DMS 273 treated with DMSO at 0.1 percent for 48 hours (cell line): ENCODE measurements at regions not wholly inside any gene's neighbourhood (a gene's known extent, or its start where the extent isn't known, plus 50 kb on each side); places are given as distances from the start of the nearest gene placed in this dataset.
A peak's percentile ranks its signal among the peaks of the same experiment; 100 is the strongest.

Source experiments
- DNase-seq: peaks from one replicate; lab custom pipeline; 2025; lab: John Stamatoyannopoulos, UW

DNA sequence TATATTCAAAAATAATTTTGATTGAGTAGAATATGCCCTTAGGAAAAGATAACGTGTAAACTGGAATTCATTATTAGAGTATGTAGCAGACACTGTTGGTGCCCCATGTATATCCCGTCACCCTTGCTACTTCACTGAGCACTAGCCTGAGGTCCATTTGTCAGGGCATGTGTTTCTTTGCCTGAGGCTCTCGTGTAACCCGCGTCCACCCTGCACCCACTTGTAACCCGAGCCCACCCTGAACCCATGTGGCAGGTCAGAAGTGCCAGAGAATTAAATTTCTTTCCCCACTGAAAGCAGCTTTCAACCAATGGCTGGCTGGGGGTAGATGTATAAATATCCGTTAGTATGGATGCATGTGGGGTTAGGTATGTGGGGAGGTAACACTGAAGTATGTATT lies 474.2 kb upstream of the ZNF385D start:
- no peak for DNase-seq

DNA sequence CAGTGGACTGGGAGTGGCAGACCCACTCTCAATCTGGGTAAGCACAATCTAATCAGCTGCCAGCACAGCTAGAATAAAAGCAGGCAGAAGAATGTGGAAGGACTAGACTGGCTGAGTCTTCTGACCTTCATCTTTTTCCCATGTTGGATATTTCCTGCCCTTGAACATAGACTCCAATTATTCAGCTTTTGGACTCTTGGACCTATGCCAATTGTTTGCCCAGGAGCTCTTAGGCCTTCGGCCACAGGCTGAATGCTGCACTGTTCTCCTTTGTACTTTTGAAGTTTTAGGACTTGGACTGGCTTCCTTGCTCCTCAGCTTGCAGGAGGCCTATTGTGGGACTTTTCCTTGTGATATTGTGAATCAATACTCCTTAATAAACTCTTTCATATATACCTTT lies 477.7 kb upstream of the ZNF385D start:
- DNase-seq: no peak

DNA sequence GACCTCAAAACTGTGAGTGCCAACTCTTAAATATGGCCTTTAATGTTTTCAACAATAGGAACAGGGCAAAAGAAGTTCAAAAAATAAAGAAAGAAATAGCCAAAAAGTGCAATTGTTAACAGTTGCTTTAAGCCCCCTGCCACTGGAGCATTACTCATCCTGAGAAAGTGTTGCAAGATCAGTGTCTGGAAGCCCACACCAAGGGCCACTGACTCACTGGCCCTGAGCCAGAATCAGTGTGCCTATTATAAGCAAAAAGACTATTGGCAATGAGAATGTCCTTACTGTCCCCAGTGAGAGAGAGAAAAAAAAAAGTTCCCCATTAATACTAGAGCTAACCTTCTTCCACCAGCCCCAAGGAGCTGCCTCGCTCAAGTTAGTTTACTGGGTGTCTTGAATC lies 480.1 kb upstream of the ZNF385D start:
- DNase-seq: no peak

DNA sequence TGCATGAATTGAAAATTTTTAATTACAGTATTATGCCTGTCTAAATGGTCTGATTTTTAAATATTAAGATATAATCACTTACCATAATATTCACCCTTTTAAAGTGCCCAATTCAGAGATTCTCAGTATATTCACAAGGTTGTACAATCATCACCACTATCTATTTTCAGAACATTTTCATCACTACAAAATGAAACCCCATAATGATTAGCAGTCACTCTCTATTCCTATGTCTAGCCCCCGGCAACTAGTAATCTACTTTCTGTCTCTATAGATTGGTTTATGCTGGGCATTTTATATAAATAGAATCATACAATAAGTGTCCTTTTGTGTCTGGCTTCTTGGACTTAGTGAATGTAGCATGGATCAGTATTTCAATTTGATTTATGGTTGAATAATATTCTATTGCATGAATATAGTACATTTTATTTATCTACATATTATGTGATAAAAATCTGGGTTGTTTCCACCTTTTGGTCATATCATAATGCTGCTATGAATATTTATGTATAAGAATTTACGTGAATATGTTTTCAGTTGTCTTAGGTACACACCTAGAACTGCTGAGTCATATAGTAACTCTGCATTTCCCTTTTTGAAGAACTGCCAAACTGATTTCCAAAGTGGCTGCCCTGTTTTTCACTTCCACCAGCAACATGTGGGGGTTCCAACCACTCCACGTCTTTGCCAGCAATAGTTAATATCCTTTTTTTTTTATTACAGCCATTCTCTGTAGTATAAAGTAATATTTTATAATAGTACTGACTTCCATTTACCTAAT lies 485.7 kb upstream of the ZNF385D start:
- DNase-seq: no peak

DNA sequence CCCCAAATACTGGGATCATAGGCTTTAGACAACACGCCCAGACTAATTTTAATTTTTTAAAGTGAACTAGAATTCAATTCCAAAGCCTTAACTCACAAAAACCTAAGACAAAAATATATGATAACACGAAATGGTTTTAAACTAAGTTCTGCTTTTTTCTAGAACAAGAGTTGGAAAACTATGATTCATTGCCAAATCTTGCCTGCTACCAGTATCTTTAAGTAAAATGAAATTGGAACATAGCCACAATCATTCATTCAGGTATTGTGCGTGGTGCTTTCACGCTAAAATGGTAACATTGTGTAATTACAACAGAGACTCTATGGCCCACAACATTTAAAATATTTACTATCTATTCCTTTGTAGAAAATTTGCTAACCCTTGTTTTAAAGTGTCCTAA lies 488.0 kb upstream of the ZNF385D start:
- no peak for DNase-seq

DNA sequence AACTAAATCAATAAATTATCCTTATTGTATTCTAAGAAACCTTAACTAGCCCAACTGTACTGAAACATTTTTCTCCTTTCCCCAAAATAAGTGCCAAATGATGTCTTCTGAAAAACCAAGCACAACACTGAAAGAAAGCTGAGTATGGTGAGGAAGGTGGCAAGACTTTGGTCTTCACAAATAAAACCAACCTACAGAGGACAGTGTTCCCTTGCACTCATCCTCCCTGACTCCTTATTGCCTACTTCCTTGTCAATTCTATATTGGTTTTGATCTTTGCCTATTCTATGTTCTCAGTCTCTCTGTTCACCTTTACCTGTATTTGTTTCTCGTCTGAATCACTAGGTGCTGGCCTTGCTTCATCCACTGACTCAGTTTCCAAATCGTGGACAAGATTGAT lies 490.1 kb upstream of the ZNF385D start:
- no peak for DNase-seq

DNA sequence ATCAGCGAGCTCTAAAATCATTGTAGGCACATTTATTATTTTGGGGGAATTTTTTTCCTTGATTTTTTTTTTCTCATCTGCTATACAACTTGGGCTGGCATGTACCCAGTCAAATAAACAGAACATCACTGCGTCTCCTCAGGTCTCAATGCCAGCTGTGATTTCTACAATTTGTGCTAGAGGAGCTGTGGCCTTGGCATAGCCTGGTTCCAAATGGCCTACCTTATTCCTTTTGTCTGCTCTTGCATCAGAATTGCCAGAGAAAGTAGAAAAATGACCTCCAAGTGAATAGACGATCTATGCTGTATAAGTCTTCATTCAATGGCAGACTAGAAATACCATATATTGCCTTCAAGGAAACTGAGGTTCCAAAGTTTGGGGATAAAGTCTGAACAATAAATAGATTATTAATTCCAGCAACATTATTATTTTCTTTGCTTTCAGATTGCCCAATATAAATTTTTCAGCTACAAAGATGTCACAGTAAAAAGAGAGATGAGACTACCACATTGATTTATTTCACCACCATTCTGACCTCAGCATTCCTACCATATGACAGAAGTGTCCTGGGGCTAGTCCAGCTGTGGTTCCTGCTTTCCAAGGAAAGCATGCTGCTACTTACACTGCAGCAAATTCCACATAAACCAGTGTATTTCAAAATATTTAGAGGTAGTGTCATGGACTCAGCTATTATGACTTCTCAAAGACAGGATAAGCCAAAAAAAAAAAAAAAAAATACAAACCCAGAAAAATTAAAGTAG lies 493.9 kb upstream of the ZNF385D start:
- DNase-seq: no peak

DNA sequence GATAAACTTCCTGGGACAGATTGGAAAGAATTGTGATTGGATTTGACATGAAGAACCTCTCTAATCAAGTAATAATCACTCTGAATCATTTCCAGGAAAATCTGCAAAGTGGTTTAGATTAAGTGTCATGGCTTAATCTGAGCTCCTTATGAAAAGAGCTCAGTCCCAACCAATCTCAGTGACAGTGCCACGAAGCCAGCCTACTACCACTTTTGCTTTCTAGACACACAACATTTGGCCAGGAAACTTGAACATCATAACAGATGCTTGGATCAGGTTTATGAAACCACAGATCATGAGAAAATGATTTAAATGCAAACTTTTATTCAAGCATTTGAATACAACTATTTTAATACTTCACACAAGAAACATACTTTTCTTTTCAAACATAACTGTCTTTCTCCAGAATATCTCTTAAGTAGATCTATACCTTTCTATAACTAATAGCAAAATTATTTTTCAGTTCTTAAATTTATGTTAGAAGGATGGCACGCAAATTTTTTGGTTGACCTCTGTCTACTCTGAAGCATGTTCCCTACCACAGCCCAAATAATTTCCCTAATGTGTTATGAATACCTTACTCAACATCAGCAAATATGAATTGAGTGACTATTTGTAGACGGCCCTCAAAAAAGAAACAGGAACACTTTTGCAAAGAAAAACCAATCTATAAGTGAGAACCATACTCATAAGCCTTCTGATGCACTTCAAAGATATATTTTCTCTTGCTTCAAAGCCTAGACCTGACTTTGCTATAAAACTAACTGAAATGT lies 495.0 kb upstream of the ZNF385D start:
- no peak for DNase-seq

DNA sequence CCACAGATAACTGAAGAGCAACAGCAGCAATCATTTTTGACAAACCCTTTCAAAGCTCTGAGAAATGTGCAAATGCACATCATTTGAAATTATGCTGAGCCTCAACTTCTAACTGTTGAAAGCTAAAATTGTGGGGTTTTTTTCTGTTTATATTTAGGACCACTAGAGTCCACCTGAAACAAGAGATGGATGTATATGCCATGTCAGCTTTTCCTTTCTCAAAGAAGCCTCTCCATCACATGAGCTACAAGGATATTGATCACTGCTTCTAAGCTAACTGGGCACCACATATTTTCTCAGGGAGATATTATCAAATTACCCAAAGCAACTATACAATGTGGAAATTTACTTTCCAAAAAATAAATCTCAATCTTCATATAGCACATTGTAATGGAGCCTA lies 498.6 kb upstream of the ZNF385D start:
- DNase-seq: no peak

DNA sequence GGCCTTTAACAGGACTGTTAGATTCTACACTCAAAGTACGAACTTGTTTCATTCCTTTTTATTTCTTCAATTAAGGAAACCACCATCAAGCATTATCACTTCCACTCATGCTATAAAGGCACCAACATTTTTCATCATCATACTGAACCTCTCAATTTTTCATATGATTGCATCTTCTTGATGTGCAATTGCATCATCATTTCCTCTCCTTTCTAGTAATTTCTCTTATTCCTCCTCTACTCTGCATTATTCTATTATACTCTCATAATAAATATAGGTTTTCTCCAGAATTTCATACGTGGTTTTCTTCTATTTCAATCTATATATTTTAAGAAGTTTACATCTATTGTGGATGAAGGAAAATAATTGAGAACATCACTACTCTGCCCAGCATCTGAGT lies 506.2 kb upstream of the ZNF385D start:
- no peak for DNase-seq

DNA sequence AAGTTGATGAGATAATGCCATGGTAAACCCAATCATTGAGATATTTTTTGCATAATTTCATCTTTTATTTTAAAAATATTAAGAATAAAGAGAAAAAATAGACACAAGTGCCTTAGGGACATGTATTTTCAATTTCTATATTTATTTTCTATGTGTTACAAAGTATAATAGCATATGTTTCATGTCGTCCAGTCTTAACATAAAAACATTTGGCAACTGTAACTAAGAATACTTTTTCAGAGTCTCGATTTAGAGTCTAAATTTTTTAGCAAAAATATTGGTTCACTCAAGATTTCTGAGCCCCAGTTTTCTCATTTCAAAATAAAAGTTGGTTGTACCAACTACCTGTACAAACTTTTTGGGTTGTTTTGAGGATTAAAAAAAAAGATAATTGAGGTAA lies 511.4 kb upstream of the ZNF385D start:
- no peak for DNase-seq

DNA sequence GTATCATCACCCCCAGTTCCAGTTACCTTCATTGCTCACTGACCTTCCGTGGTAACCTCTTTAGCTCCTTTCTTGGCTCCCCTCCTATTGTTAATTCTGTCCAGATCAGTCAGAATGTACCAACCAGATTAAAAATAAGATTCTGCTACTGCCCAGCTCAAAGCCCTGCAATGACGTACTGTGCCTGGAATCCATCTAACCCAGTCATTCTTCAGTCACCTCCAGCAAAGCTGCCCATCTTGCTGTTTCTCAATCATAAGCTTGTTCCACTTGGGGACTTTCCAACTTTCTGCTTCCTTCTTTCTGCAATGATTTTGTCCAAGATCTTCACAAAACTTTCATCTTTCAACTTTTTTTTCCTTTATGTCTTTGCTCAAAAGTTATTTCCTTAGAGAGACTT lies 512.0 kb upstream of the ZNF385D start:
- DNase-seq: no peak

DNA sequence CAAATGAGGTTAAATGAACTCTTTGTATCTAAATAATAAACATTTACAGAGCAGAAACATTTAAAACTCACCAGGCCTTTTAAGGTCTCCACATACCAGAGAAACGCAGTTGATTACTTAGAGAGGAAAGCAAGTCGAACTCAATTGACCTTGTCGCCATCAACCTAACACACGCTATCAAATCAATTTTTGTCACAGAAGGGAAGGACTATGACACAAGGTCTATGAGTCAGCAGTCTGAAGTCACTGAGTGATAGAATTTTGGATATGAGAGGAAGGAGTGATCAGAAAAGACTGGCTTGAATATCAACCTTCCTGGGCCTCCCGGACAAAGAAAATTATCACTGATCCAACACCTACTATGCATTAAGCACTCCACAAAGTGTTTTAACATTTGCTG lies 514.4 kb upstream of the ZNF385D start:
- DNase-seq: no peak

DNA sequence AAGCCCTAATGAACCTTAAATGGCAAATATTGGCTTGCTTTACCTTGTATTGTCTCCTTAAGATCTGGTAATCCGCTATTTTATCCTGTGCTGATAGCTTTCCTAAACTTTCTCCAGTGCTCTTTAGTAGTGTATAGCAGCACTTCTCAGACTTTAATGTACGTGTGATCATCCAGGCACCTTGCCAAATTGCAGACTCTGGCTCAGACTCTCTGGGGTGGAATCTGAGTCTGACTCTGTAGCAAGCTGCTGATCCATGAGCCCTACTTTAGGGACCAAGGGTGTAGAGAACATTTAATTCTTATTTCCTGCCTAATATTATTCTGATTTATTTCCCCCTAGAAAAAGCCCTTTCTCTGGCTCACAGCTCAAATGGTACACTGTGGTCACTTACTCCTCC lies 518.8 kb upstream of the ZNF385D start:
- no peak for DNase-seq

DNA sequence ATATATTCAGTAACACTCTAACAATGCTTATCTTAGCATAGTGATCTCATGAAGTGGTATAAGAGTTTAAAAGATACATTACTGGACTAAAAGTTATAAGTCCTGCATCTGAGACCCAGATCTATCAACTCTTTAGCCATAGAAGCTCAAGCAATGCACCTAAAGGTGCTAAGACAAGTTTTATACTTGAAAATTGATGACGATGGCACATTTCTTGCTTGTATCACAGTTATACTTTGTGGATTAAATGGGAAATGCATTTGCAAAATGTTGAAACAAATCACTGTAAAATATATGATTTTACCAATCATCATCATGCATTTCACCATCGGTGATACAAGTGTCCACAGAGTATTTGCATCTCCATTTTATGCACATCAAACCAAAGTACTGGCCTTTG lies 525.3 kb upstream of the ZNF385D start:
- no peak for DNase-seq

DNA sequence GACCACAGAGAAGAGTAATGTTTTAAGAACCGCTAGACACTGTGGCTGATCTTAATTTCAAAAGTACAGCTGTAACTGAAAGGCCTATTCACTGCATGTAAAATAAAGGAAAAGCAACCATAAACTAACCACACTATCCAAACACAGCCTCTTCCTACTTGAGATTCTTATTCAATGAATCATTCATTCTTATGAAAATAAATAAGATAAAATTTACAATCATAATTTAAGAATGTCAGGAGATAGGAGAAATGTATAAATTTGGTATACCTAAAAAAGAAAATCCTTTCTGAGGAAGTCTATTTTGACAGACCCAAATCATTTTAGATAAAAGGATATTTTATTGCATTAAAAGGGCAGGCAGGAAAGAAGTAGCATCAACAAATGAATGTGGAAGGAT lies 533.5 kb upstream of the ZNF385D start:
- DNase-seq: no peak

DNA sequence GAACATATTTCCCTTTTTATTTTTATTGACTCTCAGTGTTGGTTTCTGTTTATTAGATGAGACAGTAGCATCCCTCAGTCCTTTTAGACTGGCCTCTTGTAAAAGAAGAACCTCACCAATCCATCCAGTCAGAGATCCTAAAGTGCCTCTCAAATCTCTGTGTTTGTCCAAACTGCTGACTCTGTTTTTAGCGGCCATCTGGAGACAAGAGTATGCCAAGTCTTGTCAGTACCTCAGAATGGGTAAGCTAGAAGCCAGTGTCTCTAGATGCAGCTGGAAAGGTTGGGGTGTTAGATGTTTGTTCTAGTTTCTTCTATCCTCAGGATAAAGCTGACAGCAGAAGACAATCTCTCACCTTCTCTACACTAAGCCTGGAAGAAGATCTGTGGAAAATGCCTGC lies 537.7 kb upstream of the ZNF385D start:
- DNase-seq: no peak

DNA sequence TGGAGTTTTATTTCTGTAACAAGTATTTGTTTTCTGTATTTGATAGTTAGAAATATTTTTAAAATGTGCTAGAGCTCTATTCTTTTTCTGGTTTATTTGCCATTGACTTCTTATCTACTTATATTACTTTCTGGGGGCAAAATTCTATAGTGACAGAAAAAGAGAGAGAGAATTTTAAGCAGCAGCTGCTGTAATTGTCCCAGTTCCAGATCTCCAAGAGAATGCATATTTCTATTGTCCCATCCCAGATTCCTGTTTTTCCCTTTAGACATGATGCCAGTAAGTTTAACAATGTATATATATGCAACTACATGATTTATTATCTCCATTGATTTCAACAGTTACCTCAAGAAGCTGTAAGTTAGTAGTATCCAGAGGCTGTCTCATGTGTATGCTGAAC lies 541.7 kb upstream of the ZNF385D start:
- DNase-seq: no peak

DNA sequence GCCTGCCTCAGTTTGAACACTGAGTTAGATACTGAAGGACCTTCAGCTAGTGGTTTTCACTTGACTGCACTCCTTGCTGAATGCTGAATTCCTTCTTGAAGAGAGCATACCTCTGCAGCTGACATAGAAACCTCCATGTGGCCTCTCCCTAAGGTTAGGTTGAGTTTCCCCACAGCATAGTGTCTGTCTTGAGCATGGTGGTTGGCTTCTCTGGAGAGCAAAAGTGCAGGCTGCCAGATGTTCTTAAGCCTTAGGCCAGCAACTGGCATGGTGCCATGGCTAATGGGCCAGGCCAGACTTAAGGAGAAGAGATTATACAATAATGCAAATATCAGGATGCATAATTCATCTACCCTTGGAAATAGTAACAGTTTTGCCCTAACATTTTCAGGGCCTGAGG lies 545.6 kb upstream of the ZNF385D start:
- DNase-seq: peak; percentile 2

DNA sequence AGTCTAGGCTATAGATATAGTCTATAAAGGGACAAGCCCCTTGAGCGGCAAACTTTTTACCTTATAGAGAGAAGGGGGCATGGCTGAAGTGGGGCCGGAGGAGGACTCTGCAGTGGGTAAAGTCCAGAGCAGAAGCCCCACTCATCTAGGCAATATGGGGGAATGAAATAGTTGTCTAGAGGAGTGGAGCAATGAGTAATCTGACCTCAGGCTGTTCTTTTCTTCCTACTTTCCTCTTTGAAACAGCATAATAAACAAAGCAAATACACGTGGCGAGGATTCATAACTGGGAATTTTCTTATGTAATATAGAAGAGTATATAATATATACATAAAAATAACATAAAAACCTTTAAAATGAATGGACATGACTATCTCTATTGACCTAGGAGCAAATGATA lies 546.4 kb upstream of the ZNF385D start:
- DNase-seq: no peak

DNA sequence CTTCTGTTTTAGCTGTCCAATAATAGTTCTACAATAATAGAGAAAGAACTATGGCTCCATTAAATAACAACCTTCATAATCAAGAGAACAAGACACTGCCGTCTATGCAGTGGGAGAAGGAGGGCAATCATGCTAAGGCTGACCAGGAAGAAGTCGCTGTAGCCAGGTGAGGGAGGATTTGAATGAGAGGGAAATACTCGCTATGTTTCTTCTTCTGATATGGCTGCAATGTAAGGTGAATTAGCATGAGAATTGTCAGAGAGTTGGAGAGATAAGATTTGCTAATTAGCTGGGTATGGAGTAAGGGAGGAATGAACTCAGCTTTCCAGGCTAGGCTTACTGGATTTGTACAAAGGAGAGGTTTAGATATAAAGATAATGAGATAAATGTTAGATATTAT lies 555.4 kb upstream of the ZNF385D start:
- no peak for DNase-seq

DNA sequence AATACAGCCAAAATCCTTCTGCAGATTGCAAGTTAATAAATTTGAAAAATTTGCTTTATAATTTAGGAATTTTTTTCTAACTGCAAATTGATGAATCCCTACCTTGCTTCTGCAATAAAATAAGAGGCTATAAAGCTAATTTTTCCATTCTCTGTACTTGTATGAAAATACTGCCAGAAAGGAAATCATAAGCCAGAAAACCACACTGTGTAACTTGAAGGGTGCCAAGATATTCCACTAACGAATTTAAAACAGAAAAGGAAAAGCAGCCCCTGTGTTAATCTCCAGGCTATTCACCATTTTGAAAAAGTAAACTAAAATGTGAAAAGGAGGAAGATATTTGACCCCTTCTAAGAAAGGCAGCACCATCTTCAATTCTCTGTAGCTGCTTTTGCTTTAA lies 557.9 kb upstream of the ZNF385D start:
- no peak for DNase-seq

DNA sequence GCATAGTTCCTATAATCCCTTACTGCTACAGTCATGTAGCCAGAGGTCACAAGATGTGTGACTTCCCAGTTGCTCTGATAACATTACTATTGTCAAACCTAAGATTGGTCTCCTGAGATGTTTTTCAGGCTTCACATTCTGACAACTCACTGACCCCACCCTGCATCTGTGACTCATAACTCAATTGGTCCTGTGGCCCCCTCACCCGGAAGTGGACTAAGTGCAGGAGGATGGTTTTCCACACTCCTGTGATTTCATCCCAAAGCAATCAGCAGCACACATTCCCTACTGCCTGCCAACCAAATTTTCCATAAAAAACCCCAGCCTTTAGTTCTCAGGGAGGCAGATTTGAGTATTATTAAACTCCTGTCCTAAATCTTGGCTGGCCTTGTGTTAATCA lies 564.9 kb upstream of the ZNF385D start:
- no peak for DNase-seq
